ENCODE measurements at regions not wholly inside any gene's neighbourhood (a gene's known extent, or its start where the extent isn't known, plus 50 kb on each side); places are given as distances from the start of the nearest gene placed in this dataset.

- Histone ChIP-seq H3K4me2 (ENCODE audit: low read length) (no peak overlapping the region), H3K9me2 (ENCODE audit: low read depth, low read length) (no peaks in the 10 kb centered on the region), H4K20me1 (ENCODE audit: insufficient read depth, low read length) (no peaks in the 10 kb centered on the region), H3K4me1 (ENCODE audit: insufficient read depth, low read length, severe bottlenecking) (no peaks in the 10 kb centered on the region), H3K36me3 (ENCODE audit: insufficient read depth, low read length) (no peaks in the 10 kb centered on the region), H3K79me2 (ENCODE audit: insufficient read depth, low read length) (no peaks in the 10 kb centered on the region), H3K27me3 (ENCODE audit: insufficient read depth, low read length) (peaks cover 6% of the 10 kb centered on the region; the same call in 1 of the 2 replicates), H3K9me3 (ENCODE audit: low read length) (no peaks in the 10 kb centered on the region), H3K9ac (ENCODE audit: low read length) (no peak overlapping the region), H3K4me3 (ENCODE audit: low read depth, low read length, poor library complexity, severe bottlenecking) (no peak overlapping the region), H2AFZ (ENCODE audit: low read length) (no peak overlapping the region), H3F3A (ENCODE audit: insufficient read depth, low read length) (no peaks in the 10 kb centered on the region), H3K27ac (ENCODE audit: low read depth, low read length, poor library complexity, severe bottlenecking) (no peak overlapping the region)
- TF ChIP-seq EZH2 (IDR thresholded peaks at IDR 0.05; ENCODE audit: borderline replicate concordance, low read length) = no peak
- TF ChIP-seq CTCF (IDR thresholded peaks at IDR 0.05; ENCODE audit: low read length) = no peak
These were observed 177.2 kb downstream of the ERCC6L2 start for GRCh38 chr9:96052686-96053085.

GRCh38 chr9:96051423-96051822 is 175.9 kb downstream of the ERCC6L2 start:
- Histone ChIP-seq H3K9me2 (ENCODE audit: low read depth, low read length) (no peaks in the 10 kb centered on the region), H3K79me2 (ENCODE audit: insufficient read depth, low read length) (no peaks in the 10 kb centered on the region), H3K4me1 (ENCODE audit: insufficient read depth, low read length, severe bottlenecking) (no peaks in the 10 kb centered on the region), H3K4me2 (ENCODE audit: low read length) (no peak overlapping the region), H2AFZ (ENCODE audit: low read length) (no peak overlapping the region), H3K9me3 (ENCODE audit: low read length) (no peaks in the 10 kb centered on the region), H3K4me3 (ENCODE audit: low read depth, low read length, poor library complexity, severe bottlenecking) (no peak overlapping the region), H4K20me1 (ENCODE audit: insufficient read depth, low read length) (no peaks in the 10 kb centered on the region), H3K9ac (ENCODE audit: low read length) (no peak overlapping the region), H3K27ac (ENCODE audit: low read depth, low read length, poor library complexity, severe bottlenecking) (no peak overlapping the region), H3F3A (ENCODE audit: insufficient read depth, low read length) (no peaks in the 10 kb centered on the region), H3K36me3 (ENCODE audit: insufficient read depth, low read length) (no peaks in the 10 kb centered on the region), H3K27me3 (ENCODE audit: insufficient read depth, low read length) (peaks cover 6% of the 10 kb centered on the region)
- no peak for TF ChIP-seq EZH2 (IDR thresholded peaks at IDR 0.05; ENCODE audit: borderline replicate concordance, low read length)

GRCh38 chr9:96050861-96051155 is 175.3 kb downstream of the ERCC6L2 start:
- Histone ChIP-seq H4K20me1 (ENCODE audit: insufficient read depth, low read length) (no peaks in the 10 kb centered on the region), H3K27me3 (ENCODE audit: insufficient read depth, low read length) (peaks cover 11% of the 10 kb centered on the region), H2AFZ (ENCODE audit: low read length) (no peak overlapping the region), H3K9me3 (ENCODE audit: low read length) (no peaks in the 10 kb centered on the region), H3K27ac (ENCODE audit: low read depth, low read length, poor library complexity, severe bottlenecking) (no peak overlapping the region), H3F3A (ENCODE audit: insufficient read depth, low read length) (no peaks in the 10 kb centered on the region), H3K9ac (ENCODE audit: low read length) (no peak overlapping the region), H3K9me2 (ENCODE audit: low read depth, low read length) (no peaks in the 10 kb centered on the region), H3K4me3 (ENCODE audit: low read depth, low read length, poor library complexity, severe bottlenecking) (no peak overlapping the region), H3K79me2 (ENCODE audit: insufficient read depth, low read length) (no peaks in the 10 kb centered on the region), H3K36me3 (ENCODE audit: insufficient read depth, low read length) (no peaks in the 10 kb centered on the region), H3K4me2 (ENCODE audit: low read length) (no peak overlapping the region), H3K4me1 (ENCODE audit: insufficient read depth, low read length, severe bottlenecking) (no peaks in the 10 kb centered on the region)
- TF ChIP-seq CTCF (IDR thresholded peaks at IDR 0.05; ENCODE audit: low read length) (no peak), EZH2 (IDR thresholded peaks at IDR 0.05; ENCODE audit: borderline replicate concordance, low read length) (no peak)

GRCh38 chr9:96050048-96050860 is 174.8 kb downstream of the ERCC6L2 start:
- Histone ChIP-seq H3K27me3 (ENCODE audit: insufficient read depth, low read length) (peaks cover 11% of the 10 kb centered on the region), H3F3A (ENCODE audit: insufficient read depth, low read length) (no peaks in the 10 kb centered on the region), H4K20me1 (ENCODE audit: insufficient read depth, low read length) (no peaks in the 10 kb centered on the region), H3K9ac (ENCODE audit: low read length) (no peak overlapping the region), H3K9me2 (ENCODE audit: low read depth, low read length) (no peaks in the 10 kb centered on the region), H2AFZ (ENCODE audit: low read length) (no peak overlapping the region), H3K36me3 (ENCODE audit: insufficient read depth, low read length) (no peaks in the 10 kb centered on the region), H3K9me3 (ENCODE audit: low read length) (no peaks in the 10 kb centered on the region), H3K4me1 (ENCODE audit: insufficient read depth, low read length, severe bottlenecking) (no peaks in the 10 kb centered on the region), H3K4me3 (ENCODE audit: low read depth, low read length, poor library complexity, severe bottlenecking) (no peak overlapping the region), H3K4me2 (ENCODE audit: low read length) (no peak overlapping the region), H3K27ac (ENCODE audit: low read depth, low read length, poor library complexity, severe bottlenecking) (no peak overlapping the region), H3K79me2 (ENCODE audit: insufficient read depth, low read length) (no peaks in the 10 kb centered on the region)
- no peak for TF ChIP-seq EZH2 (IDR thresholded peaks at IDR 0.05; ENCODE audit: borderline replicate concordance, low read length)
- TF ChIP-seq CTCF (IDR thresholded peaks at IDR 0.05; ENCODE audit: low read length) = no peak
